GM19239 (cell line): ENCODE measurements at regions not wholly inside any gene's neighbourhood (a gene's known extent, or its start where the extent isn't known, plus 50 kb on each side); places are given as distances from the start of the nearest gene placed in this dataset.
"Not testable (repeated sequence)": the region's sequence is repeated elsewhere in the genome, so short reads cannot be mapped to it uniquely, and the experiment has no call there.

Experiments
- DNase-seq: peaks from one replicate; pipeline ENCODE4 v3.0.0; 2011; ENCODE audit warnings: low spot score; ENCODE audit not compliant: insufficient read length
- FAIRE-seq: peaks from 2 replicates; lab custom pipeline; 2011; peaks lifted over from hg19 to GRCh38; lab: Jason Lieb, UNC

DNA sequence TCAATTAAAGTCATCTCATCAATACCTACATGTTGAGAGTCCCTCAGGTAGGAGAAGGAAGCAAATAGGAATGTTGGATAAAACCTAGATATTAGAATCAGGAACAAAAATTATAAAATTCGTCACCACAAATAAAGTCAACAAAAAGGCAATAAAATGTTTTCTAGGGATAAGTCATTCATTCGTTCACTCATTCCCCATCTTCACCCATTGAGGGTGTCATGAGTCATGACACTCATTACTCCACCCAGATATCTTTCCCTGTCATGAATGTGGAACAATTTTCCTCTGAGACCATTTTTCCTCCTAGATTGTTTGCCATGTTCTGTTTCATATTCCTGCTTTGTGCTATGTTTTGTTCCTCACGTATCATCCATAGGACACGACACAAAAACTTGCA is 50.9 kb upstream of the OLIG3 start:
- no peak for DNase-seq
- no peak for FAIRE-seq

DNA sequence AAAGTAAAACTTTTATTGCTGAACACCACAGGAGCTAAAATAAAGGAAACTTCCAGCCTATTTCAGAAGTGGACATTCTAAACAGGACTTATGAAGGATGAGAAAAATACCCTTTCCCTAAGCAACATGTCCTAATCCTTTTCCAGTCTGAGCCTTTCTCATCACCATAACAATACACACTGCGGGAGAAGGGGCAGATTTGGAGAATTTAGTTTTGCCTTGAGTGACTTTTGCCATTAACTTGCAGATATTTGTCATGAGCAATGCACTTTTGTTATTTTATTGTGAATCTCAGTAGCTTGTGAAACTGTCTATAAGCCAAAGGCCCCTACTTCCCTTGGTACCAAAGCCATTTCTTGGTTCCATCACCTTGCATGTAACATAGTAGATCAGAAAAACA is 53.0 kb upstream of the OLIG3 start:
- DNase-seq, result no peak
- FAIRE-seq, result no peak

DNA sequence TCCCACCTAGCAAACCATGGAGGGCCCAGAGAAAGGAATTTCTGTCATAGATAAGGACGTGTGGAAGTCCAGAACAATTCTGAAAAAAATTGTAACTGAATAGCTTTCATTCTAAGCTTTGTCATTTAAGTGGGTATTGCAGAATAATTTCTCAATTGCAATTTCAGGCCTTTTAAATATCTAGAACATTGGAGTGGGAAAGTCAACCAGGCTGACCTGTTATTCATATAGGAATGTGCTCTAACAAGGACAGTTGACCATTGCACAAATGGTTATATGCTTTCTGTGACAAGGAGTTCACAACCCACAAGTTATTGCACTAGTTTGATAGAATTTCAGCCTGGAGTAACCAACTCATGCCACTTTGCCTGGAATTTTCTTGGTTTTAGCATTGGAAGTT is 53.4 kb upstream of the OLIG3 start:
- FAIRE-seq (no peak), DNase-seq (no peak)

DNA sequence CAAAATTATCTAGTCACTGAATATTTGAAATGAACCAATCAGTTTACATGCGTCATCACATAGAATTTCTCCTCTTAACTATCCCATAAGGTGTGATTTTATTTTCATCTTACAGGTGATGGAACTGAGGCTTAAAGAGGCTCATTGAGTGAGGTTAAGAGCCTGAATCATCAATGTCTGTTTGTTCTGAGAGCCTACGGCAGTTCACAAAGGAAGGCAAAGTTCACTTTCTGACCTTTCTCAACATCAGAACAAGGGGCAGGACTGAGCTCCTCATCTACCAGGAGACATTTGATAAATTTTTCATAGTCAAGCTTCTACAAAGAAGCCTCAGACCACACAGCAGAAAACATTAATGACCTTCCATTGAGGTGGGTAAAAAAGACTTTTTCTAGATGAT is 54.9 kb upstream of the OLIG3 start:
- no peak for FAIRE-seq
- no peak for DNase-seq

DNA sequence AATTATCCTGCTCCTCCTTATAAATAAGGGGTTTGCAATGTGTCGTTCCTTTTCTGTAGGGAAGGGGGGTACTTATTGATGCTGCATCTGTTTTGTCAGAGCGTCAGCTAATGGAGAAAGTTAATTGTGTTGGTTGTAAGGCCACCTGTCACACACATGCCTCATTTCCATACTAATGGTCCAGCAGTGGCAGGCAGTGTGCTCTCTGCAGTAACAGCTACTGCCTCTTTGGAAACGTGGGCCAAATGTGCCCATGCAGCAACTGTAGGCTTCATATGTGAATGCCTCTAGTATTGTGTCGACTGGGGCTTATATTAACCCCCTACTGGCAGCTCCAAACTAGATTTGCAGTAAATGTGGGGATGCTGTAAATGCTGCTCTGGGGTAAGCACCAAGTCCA is 56.3 kb upstream of the OLIG3 start:
- no peak for FAIRE-seq

DNA sequence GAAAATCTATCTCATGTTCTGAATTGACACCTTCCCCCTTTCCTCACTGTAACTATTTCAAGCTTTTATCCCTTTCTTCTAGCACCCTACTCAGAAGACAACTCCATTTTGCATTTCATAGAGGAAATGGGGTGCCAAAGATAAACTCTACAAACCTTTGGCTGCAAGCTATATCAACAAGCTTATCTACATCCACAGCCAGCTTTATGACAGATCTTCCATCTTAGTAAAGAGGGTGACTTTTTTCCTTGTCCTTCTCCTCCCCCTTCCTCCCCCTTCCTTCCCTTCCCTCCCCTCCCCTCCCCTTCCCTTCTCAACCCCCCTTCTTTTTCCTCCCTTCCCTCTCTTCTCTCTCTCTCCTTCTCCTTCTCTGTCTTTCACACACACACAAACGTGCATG is 58.0 kb upstream of the OLIG3 start:
- FAIRE-seq, result no peak
- no peak for DNase-seq

More for the DNA sequence above, 56.3 kb upstream of the OLIG3 start:
- DNase-seq, result no peak

DNA sequence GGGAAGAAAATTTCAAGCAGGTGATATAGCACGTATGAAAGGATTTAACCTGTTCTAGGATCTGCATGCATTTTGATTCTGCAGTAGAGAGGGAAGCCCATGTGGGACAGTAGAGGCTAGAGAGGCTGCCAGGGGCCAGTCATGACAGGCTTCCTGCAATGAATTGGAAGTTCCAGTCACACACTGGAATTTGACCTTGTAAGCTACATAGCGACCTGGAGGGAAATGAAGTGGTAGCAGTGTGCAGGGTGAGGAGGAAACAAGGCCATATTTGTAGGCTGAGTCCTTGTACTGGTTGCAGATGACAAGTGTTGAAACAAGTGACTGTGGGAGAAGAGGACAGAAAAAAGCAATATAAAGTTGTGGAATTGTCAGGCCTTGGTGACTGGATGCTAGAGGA is 58.6 kb upstream of the OLIG3 start:
- FAIRE-seq (no peak), DNase-seq (no peak)

DNA sequence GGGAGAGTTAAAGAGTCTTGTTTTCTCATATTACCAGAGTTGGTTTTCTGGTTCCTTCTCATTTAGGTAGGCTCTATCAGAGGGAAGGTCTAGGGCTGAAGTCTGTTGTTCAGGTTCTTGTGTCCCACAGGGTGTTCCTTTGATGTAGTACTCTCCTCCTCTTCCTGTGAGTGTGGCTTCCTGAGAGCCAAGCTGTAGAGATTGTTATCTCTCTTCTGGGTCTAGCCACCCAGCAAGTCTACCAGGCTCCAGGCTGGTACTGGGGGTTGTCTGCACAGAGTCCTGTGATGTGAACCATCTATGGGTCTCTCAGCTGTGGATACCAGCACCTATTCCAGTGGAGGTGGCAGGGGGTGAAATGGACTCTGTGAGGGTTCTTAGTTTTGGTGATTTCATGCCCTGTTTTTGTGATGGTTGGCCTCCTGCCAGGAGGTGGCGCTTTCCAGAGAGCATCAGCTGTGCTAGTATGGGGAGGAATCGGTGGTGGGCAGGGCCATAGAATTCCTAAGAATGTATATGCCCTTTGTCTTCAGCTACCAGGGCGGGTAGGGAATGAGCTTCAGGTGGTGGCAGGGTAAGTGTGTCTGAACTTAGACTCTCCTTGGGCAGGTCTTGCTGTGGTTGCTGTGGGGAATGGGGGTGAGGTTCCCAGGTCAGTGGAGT is 65.5 kb upstream of the OLIG3 start:
- DNase-seq, FAIRE-seq: not testable (repeated sequence)

DNA sequence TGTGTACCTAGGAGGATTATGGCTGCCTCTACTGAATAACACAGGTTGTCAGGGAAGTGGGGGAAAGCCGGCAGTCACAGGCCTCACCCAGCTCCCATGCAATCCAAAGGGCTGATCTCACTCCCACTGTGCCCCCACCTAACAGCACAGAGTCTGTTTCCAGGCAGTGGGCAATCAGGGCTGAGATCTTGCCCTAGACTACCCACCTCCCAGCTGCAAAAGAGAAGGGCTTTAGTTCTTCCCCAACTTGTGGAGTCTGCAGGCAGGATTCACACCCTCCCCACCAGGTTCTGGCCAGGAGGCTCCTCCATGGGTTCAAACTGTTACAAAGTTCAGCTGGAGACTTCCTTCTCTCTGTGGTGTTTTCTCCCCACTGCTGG is 66.0 kb upstream of the OLIG3 start:
- DNase-seq (no peak), FAIRE-seq (no peak)

DNA sequence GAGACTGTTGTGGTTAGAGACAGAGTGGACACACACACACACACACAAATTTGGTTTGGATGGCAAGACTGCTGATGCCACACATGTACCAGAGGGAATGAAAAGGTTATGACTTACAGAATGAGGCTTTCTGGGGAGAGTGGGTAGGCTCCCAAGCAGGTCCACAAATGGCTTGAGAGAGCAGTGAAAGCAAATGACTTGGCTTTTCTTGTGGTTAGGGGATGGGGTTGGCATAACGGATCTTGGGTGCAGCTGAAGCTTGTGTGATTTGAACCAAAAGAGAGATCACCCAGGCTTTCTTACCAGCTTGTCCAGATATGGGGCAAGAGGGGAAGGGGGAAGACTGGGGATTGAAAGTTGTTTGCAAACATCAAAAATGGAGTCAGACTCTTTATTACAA is 73.9 kb upstream of the OLIG3 start:
- no peak for DNase-seq
- FAIRE-seq, result no peak

DNA sequence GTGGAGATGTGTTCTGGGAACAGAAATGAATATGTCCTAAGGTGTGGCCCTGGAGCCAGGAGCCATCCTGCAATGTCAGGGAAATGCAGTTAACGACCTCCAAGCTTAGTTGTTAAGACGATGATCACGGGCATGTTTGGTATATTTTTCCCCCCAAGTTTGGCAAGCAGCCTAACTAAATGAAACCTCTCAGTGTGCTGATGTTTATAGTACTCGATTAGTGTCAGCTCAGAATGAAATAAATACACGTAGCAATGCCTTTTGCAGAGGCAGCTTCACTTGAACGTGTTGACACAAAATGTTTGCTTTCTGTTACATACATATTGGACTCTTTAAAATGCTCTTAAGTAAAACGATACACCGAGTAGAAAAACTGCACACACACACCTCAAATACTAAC is 76.2 kb upstream of the OLIG3 start:
- FAIRE-seq, result no peak
- DNase-seq, result no peak

DNA sequence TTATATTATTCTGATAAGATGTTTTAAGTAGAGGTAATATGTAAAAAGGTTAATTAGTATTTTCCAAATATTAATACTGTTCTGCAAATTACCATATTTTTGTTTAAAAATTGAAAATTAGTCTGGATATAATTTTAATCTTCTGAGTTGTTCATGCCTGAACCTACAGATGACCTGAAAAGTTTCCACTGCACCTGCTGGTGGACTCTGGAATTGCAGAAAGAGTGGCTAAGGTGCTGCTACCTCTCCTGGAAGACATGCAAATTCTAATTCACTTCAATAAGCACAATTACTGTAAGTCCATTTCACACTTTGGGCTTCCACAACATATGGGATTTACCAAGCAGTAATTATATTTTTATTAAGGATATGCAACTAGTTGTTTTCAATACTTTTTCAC is 77.7 kb upstream of the OLIG3 start:
- DNase-seq, result peak; percentile 28

DNA sequence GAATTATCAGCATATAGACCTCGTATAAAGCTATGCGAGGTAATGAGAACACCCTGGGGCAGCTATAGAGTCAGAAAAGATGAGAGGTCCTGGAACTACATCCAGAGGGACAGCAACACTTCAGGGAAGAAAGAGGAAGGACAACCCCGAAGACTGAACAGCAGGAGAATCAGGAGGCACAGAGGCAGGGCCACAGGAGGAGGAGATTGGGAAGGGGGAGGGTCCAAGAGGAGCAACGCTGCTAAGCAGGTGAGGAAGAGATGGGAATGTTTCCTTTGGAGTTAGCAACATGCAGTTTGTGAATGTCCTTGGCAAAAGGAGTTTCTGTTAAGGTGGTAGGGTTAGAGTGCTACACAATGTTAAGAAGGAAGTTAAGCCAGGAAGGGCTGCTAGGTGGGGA is 79.5 kb upstream of the OLIG3 start:
- FAIRE-seq, result no peak
- no peak for DNase-seq

More for the DNA sequence above, 77.7 kb upstream of the OLIG3 start:
- no peak for FAIRE-seq

DNA sequence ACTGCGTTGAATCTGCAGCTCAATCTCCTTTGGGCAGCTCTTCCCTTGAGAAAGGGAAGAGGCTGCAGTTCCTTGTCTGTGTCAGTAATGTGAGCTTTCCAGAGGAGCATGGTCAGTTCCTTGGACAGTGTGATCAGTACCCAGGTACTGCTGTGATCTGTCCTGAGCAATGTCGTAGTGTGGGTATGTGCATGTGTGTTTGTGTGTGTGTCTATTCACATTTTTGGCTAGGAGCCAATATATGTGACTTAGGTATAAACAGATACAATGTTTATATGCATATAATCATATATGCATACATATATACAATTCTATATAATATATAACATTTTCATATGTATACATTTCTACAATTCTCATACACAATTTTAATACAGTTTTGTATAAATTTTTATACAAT is 85.4 kb upstream of the OLIG3 start:
- DNase-seq (no peak), FAIRE-seq (no peak)

DNA sequence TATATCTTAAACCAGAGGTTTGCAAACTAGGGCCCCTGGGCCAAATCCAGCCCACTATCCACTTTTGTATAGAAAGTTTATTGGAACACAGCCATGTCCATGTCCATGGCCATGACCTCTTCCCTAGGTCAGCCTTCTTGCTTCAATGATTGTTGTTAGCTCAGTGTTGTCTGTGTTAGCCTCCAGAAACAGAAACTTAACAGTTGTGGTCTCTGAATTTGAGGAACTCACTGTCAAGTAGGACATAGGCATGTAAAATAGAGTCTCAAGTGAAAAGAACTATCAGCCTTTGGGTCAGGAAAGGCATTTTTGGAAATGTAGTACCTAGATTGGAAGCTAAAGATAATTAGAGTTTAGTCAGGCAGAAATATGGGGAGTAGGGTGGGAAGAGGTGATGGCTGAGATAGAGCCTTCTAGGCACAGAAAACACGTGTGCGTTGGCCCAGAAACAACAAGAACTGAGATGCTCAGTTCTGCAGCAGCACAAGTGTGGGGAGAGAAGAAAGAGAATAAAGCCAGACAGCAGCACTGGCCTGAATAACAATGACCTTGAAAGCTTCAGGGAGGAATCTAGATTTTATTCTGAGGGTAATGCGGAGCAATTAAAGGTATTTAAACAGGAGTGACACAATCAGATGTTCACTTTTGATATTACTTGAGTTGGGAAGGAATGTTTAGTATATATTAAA is 87.0 kb upstream of the OLIG3 start:
- DNase-seq (no peak), FAIRE-seq (no peak)

DNA sequence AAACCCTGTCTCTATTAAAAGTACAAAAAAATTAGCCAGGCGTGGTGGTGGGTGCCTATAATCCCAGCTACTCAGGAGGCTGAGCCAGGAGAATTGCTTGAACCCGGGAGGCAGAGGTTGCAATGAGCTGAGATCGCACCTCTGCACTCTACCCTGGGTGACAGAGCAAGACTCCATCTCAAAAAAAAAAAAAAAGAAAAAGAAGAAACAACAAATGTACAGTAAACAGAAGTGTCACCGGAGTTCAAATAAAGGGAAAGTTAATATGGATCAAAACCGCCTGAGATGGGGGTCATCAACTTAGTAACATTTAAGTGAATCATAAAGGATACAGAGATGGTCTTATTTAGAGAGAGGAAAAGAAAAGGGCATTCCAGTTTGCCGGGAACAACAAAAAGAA is 89.3 kb upstream of the OLIG3 start:
- not testable (repeated sequence) for FAIRE-seq, DNase-seq

DNA sequence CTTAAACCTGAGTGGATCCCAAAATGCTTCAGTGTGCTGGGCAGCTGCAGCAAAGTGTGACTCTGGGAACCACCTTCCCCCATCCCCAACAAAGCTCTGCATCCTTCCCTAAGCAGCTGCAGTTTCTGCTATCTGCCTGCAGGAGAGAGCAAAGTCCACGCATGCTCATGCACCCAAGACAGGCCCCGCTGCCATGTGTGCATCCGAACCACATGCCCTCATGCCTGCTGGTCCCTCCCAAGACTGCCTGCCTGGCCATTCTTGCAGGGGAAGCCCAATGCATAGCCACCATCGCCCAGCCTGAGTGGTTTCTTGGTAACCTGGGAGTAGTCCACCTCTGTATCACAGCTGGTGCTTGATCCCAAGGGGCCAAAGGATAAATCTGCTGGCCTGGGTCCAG is 94.3 kb upstream of the OLIG3 start:
- DNase-seq, result no peak
- no peak for FAIRE-seq

DNA sequence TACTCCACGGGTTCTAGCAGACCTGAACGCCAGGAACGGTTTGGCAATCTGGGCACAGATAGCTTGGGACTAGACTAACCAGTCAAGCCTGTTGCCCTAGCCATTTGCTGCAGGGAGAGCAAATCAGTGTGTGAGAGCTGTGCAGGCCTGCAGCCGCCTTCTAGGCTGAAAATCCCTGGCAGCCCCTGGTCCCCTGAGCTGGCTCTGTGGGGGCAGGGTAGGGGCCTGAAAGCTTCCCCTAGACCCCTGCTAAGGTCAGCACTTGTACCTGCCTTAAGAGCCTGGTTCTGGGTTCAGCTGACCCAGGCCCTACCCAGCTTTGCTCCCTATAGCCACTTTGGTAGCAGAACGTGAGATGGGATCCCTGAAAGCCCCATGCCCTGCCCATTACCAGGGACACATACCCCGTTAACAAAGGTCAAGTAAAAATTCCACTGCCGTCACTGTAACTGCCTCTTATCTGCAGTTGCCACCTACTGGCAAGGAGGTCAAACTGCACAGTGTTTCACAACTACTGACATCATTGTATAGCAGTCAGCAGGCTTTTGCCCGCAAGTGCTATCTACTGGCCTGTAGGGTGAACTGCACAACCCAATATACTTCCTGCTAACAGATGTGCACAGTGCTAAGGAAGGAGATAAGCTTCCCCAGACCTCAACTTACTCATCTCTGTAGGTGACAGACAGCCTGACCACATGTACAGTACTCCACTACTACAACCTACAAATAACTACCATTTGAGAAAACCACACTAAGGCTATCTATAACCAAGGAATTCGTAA is 95.1 kb upstream of the OLIG3 start:
- DNase-seq, result peak; percentile 46
- FAIRE-seq, result peak; percentile 79

DNA sequence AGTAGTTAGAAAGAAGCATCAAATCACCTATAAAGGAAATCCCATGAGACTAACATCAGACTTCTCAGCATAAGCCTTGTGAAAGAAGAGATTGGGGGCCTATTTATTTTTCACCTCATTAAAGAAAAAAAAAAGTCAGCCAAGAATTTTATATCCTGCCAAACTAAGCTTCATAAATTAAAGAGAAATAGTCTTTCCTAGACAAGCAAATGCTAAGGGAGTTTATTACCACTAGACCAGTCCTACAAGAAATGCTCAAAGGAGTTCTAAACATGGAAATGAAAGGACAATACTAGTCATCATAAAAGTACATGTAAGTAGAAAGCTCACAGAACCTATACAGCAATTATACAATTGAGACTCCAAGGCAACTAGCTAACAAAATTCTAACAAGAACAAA is 96.5 kb upstream of the OLIG3 start:
- no peak for FAIRE-seq

DNA sequence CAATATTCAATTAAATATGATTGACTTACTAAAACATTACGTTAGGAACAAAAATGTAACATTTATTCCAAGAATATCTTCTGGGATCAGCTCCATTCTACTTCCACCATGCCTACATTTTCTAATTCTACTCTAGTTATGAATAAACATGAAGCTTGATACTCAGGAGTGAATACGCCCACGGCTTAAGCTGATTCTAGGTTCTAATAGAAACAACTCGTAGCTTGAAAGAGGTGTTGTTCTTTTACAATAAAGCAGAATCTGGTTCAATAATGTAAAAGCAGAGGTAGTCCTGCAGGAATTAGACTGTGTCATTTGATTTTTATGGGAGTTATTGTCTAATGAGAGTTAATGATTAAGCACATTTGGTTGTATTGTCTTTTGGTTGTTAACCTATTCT is 107.3 kb upstream of the OLIG3 start:
- FAIRE-seq, result no peak
- DNase-seq, result no peak

More for the DNA sequence above, 96.5 kb upstream of the OLIG3 start:
- DNase-seq, result no peak
